GM23248 (cell line): ENCODE measurements at regions not wholly inside any gene's neighbourhood (a gene's known extent, or its start where the extent isn't known, plus 50 kb on each side); places are given as distances from the start of the nearest gene placed in this dataset.

Experiments used
- EZH2 ChIP-seq: fragments of 200-600 bp; sonication (generic); IDR thresholded peaks from 2 replicates; pipeline ENCODE4 v1.6.1; 2018; ENCODE audit warnings: antibody characterized with exemption, mild to moderate bottlenecking; ENCODE audit not compliant: insufficient read depth, poor library complexity, severe bottlenecking
- EZH2phosphoT487 ChIP-seq: fragments of 200-600 bp; sonication (generic); IDR thresholded peaks from 2 replicates; pipeline ENCODE4 v1.6.1; 2018; ENCODE audit warnings: antibody characterized with exemption, moderate library complexity, mild to moderate bottlenecking, low read depth; ENCODE audit not compliant: insufficient read depth

- TF ChIP-seq EZH2phosphoT487: no peak
- TF ChIP-seq EZH2: no peak
Measured at GRCh38 chr2:5895284-5895683, 203.1 kb downstream of the SOX11 start.
